ENCODE measurements at regions not wholly inside any gene's neighbourhood (a gene's known extent, or its start where the extent isn't known, plus 50 kb on each side); places are given as distances from the start of the nearest gene placed in this dataset.

DNA sequence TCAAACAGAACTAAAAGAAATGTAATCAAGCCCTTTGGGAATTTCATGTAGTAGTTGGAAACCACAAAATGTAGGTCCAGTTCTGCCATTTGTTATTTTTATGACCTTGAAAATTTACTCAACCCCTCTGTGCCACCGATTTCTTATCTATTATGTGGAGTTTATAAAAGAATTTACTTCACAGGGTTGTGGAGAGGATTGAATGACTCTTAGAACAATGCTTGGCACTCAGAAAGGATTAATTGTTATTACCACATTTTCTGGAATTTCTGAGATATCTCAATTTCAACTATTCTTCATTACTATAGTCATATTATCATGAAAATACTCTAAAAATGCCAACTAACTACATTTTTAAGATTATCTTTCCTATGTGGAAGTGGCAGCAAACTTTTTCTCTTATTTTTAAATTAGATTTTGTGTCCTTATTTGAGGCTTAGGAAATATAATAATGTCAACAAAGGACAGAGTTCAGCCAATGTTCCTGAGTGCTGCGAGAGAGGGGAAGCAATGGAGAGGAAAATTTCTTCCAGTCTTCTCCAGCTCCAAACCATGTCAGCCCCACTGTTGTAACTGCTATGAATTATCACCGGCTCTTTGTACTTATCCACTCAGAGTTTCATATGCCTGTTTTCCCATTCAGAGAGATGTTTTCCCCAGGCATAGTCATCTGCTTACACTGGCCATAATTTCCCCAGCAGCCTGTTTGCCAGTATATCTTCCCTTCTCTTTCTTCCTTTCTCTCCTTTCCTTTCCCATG is 525.6 kb downstream of the SPATA31D1 start:
- peak in 1 of 2 experiments; percentile 25 for DNase-seq

DNA sequence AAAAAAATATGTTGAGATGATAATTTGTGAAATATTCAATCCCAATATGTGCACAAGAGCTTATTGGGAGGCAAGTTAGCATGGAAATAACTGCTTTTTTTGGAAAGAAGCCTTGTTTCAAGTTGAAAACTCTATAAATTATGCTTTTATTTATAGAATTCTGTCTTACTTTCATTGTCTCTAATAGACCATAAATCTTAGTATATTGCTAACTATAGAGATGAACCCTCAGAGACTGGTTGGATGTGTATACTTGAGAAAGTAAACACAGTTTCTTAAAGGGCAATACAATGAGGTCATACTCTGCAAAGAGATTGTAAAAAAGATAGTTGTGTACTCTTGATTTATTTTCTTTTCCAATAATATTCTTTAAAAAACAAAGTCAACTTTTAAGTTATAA is 530.3 kb downstream of the SPATA31D1 start:
- no peak for DNase-seq

DNA sequence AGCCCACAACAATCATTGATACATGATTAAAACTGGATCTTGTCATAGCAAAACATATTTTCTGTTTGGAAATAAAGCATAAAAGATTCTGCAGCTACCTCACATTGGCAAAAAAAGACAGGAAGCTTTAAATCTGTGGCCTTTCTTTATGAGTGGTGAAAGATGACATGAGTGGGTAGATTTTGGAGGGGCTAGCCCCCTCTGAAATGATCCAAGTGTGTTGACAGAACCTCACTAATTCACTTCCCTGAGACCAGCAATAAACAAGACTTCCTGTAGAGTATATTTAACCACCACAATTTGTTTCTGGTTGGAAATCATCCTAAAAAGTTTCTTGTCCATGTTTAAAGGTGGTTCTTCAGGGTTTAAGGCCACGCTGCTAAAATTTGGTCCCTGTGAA is 530.8 kb downstream of the SPATA31D1 start:
- no peak for DNase-seq

DNA sequence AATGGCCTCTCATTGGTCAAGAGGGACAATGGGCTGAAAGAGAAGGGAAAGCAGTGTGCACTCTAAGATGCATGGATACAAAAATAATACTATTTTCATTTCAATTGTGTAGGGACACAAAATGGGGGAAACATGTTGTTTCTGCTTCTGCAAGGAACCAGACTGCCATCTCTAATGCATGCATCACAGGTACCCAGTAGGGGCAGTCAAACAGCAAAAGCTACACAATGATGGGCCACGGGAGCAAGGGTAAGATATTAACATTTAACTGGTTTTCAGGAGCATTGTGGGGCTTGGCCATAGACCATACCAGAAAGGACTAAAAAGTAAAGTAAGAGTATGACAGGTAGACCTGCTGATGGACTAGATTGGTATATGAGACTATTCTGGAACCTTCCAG is 535.8 kb downstream of the SPATA31D1 start:
- DNase-seq, result no peak

DNA sequence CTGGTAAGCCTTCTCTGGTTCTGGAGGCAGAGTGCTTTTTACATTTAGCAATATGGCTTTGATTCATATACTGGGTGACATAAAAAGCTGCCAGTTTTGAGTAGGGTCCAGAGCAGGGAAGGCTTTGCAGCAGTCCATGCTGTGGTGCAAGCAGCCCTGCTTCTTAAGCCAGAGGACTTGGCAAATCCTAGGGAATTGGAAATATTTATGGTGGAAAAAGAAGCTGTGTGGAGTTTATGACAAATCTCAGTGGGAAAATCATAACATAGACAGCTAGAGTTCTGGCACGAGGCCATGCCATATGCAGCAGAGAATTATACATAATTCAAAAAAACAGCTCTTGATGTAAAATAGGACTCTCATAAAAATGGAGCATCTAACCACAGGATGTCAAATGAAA is 536.4 kb downstream of the RASEF start:
- DNase-seq, result peak in 1 of 2 experiments; percentile 35

DNA sequence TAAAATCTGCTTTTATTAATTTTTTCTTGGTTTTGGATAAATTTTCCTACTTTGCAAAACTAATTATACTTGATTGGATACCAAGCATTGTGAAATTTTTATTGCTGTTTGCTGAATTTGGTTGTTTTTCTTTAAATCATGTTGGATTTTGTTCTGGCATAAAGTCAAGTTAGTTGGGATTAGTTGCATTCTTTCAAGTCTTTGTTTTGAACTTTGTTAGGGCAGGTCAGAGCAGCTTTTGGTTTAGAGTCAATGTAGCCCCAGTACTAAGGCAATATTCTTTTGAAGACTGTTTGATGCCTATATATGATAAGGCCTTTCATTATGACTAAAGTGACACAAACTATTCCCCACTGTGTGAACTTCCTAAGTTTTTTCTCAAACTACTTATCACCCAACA is 531.1 kb downstream of the RASEF start:
- no peak for DNase-seq

DNA sequence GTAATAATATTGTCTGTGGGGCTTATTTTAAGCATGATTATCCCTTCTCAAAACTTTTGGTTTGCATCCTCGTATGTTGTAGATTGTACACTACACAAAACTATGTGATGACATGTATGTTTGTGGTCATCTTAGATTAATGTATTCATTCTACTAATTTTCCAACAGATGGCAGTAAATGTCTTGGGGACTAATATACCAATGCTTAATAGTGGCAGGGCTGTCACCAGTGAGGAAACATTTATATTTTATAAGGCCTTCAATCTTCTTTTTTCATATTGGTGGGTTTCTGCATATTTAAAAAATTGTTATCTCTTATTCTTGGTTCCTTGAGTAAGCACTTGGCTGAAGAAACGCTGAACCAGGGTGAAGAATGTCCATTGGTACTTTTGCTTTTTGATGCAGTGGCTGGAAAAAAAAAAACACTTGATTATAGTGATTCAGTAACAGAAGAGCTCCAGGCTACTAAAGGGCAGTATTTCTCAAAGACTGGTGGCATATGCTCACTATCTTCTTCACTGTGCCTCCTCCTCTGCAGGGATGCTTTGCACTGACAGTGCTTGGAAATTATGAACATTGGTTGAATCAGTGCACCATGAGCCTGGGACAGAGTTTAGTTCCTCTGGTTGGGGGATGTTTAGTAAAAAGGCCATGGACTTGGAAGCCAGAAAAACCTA is 530.3 kb downstream of the RASEF start:
- DNase-seq, result peak in 1 of 2 experiments; percentile 8

DNA sequence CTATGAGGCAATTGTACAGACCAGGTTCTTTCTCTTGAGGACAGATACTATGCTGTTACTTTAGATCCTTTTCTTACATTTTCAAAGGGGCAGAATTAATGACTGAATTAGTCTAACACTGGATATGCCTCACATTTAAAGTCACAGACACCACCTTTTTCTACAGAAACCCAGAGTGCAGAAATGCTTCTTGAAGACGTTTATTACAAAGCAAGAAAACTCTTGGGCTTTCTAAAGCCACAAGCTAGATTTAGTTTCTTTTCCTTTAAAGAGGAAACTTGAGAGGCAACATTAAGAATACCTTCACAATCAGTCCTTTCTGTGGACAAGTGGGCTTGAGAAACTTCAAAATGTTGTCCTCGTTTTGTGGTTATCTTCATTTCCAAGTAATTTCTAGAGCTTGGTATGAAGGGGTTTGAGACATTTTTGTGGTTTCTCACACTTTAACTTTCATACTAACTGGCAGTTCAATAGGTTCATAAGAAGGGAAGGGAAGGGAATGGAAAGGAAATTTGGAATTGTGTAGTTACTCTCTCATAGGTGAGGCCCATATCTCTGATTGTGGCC is 527.4 kb downstream of the RASEF start:
- DNase-seq, result no peak

DNA sequence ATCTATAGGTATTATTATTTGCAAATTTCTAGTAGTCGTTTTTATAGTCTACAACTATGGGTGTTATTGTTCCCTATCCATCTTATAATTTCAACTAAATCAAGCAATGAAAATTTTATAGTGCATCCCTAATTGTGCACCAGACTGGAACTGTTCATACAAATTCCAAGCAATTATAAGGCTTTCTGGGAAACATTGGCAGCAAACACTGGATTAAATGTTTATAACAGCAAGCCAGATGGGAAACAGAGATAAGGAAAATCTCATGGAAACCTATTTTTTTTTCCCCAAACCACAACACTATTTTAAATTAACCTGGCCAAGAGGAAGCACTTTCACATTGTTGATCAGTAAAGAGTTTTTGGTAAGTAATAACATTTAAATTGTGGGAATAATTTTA is 524.3 kb downstream of the RASEF start:
- DNase-seq, result peak in 1 of 2 experiments; percentile 1

DNA sequence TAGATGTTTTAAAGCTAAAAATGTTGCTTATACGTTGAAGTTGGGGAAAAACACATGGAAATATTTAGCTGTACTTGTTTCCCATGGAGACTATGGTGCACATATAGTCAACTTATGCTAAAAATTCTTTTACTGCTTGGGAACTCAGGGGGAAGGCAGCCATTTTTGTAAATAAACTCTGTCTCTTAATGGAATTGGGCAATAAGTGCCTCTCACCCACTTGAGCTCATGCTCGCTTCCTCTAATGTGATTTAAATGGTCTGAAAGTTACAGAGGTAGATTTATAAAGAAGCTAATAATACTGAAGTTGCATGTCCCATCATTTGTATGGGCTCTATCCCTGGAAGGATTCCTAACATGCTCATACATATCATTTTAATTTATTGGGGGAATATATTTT is 523.8 kb downstream of the RASEF start:
- no peak for DNase-seq

DNA sequence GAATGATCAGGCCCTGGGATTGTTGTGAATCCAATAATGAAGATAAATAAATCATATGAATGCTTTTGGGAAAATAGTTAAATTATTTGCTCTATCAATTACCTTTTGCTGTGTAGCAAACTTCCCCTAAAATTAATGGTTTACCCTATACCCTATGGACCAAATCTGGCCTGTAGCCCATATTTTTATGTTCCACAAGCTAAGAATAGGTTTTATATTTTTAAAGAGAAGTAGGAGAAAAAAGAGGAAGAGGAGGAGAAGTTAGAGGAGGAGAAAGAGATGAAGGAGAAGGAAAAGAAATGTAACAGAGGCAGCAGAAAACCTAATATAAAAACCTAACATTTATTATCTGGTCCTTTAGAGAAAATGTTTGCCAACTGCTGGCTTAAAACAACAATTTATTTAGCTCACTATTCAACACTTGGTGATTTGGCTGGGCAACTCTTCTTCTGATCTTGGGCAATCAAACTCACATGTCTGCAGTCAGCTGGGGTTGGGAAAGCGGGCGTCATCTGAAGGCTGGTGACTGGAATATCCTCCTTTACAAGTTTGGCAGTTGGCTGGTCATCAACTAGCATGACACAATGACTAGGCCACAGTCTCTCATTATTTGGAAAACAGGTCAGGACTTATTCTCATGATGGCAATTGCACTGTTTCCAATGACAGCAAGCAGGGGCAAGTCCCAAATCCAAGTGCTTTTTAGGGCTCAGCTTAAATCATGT is 522.9 kb downstream of the RASEF start:
- no peak for DNase-seq

DNA sequence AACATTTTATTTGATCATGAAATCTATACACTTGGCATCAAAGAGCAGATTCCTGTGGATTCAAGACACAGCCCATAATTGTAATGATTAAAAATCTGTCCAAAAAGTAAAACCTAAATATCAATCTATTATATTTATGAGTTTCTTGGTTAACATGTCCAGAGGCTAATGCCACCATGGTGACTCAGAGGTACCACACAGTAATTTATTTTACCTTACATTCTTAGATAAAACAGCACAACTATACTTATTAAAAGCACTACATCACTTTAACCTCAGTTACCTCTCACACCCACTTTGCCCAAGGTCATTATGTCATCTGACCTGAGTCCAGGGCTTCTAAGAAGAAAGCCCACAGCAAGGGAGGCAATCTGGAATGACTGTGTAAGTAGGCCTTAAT is 519.2 kb downstream of the RASEF start:
- no peak for DNase-seq

DNA sequence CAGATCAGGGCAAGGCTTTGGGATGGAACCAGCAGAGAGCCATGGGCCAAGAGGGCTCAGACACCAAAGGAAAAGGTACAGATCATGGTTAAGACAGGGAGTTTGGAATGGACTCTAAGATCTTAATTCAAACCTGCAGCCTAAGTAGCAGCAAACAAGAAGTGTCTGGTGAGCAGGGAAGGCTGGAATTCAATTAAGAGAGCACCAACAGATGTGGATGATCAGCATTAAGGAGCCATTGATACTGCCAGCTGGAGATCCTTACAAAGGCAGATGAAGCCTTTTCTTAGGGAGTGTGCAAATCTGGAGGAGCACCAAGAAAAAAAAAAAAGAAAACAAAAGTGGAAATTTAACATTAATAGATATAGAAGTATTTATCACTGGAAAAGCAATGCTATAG is 516.8 kb downstream of the RASEF start:
- DNase-seq, result no peak

DNA sequence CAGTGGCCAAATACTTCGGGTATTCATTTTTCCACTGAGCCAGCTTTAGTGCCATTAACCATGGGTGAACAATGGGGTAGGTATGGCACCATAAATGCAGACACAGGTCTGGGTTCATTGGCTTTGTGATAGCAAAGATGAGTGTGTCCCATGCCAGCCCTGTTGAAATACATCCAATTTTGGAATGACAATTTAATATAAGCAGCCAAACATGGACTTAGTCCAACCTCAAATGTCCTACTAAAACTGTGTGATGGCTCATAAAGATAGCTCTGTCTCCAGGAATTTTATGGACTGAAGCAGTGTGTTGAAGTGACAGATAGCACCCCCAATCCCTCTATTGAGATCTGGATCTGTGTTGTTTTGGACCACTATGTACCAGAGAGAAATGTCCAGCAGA is 514.9 kb downstream of the RASEF start:
- DNase-seq, result no peak

DNA sequence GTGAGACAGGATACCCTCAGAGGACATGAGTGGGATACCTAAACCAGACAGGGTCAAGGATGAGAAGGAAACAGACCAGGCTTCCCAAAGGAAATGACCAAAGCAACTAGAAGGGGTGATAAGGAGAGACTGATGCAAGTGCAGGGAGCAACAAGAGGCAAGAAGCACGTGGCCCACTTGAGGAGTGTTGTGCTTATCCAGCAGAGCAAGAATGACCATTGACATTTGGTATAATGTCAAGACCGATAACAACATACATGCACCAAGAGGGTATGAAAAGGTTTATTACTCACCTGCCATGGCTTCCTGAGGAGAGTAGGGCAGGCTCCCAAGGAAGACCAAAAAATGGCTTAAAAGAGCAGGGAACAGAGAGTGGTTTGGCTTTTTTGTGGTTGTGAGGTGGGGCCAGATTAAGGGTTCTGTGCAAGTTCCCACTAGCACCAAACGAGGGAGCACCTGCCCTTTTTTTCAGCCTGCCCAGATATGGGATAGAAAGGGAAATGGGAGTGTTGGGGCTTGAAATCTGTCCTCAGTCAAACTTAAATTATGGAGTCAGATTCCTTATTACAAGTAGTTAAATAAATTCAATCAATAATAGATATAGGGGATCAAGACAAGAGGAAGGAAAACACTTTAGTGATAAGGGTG is 513.6 kb downstream of the RASEF start:
- no peak for DNase-seq

DNA sequence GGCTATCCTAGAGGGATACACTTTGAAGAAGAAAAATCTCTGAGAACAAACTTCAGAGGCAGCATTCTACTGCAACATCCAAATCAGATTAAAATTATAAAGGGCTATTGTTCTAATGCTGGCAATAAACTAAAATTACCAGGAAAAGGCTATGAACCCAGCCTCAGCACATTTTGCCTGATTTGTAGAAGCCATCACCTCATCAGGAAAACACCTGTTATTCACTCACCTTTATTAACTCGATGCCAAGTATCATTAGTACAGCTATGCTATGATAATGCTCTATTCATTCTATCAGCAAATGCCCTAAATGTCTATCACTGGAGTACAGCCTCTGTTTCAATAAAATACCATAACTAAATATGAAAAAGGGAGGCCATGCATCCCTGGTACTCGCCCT is 510.2 kb downstream of the RASEF start:
- no peak for DNase-seq

DNA sequence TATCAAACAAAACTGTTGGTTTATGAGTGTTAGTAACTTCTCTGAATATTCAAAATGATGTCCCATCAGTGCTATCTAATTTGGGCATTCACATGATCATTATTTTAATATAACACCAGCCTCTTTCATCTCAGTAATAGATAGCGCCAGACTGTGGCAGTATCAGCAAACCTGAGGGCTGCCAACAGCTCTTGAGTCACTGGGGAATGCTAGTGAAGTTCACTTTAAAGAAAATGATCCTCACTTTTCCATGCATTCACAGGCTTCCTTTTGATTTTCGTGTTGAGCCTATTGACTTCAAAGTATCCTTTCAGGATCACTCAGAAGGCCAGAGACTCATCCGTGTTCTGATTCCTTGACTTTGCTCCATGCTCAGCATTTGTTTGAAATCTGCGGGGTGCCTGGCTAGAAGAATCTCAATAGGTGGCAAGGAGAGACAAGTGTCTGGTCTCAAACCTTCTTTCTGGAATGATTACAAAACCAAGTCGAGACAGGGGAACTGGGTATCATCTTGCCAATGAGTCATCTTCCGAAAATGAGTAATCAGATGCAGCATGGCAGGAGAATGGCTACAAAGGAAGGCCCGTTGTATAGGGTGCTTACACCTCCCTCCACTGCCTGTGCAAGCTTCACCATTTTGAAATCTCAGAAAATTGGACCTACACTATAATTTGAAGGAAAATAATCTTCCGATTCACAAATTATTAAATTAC is 509.1 kb downstream of the RASEF start:
- peak in 1 of 2 experiments; percentile 35 for DNase-seq

DNA sequence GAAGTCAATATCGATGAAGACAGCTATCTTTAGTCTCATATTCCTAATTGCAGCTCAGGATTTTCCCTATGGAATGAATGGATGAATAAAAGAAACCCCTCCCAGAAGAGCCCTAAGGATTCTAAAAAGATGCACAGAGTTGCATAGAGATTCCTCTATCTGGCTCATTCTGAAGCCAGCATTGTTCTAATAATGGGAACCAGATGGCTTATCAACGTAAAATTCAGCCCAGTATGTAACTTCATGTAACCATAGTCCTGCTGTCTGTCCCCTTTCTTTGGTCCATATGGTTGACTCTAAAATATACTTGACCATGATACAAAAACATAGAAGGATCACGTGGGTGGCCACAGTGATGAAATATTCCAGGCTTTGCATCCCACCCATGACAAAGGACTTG is 508.6 kb downstream of the RASEF start:
- DNase-seq, result no peak

DNA sequence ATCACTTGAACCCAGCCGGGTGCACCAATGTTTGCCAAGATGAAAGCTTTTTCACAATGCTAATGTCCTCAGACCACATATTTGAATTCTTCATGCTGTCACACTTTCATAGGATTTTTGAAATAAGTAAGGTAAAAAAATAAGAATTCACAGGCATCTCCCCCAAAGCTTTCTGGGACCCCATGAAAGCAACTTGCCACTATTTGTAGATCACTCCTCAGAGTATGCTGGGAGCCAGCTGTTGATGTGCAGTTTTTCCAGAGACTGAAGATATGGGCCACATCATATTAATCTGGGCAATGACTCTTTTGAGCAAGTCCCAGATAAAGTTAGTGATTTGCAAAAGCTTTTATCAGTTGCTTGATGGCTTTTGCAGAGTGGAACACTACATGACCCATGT is 507.9 kb downstream of the RASEF start:
- no peak for DNase-seq

DNA sequence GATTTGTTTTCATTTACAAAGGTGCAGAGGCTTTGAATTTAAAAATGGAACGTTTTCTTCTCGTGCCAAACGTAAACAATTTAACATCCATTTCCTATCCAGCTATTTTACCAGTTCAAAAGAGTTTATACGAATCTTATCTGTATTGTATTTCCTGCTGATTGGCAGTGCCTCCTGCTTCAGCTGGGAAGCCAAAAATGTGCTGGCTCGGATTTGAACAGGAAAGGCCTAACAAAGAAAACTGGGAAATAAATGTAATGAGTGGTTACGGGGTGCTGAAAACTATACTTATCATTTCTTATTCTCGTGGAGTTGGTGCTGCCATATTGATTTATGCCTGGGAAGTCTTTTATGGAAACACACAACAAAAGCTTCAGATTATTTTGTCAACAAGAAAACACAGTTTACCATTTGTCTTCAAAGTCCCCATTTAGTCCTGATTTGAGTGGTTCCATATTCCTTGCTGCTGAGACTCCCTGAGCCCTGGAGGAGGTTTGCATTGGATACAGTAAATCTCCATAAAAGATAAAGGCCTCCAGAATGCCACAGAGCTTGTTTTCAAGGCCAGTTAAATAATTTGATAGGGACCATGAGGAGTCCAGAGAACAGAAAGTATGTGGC is 507.4 kb downstream of the RASEF start:
- no peak for DNase-seq

DNA sequence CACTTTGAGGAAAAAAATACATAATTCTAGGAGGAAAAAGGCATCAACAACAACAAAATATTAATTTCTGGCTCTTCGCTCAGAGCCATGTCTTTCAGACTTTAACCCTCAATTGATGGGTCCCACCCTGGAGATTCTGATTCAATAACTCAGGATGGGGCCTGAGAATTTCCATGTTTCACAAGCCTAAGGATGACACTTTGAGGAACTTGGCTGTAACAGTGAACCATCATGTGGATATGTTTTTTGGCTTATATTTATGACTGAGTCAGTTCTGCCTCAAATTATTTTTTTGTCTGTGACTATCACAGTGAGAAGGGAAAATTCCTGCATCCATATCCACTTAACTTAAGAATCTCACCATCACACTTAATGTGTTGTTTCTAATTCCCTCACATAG is 504.6 kb downstream of the RASEF start:
- DNase-seq, result no peak
